ENCODE measurements at regions not wholly inside any gene's neighbourhood (a gene's known extent, or its start where the extent isn't known, plus 50 kb on each side); places are given as distances from the start of the nearest gene placed in this dataset.

GRCh38 chrX:87376896-87377295 is 140.7 kb upstream of the KLHL4 start:
- POLR2A ChIA-PET: no interaction called here
- ATAC-seq (ENCODE audit: low read depth) (no peak), DNase-seq (no peak)
- no peak overlapping the region for H3K4me3 Mint-ChIP-seq
- H3K4me1 Mint-ChIP-seq: no peaks in the 10 kb centered on the region
- intact Hi-C loops (cut with micrococcal nuclease): no loop called here
- H3K27me3 Mint-ChIP-seq: no peaks in the 10 kb centered on the region
- no peak overlapping the region for H3K27ac Mint-ChIP-seq
- TF ChIP-seq CTCF (IDR thresholded peaks at IDR 0.05): no peak
- no peaks in the 10 kb centered on the region for H3K36me3 Mint-ChIP-seq (ENCODE audit: low read depth)
- H3K9me3 Mint-ChIP-seq: peaks cover 2% of the 10 kb centered on the region
- CTCF ChIA-PET: no interaction called here

DNA sequence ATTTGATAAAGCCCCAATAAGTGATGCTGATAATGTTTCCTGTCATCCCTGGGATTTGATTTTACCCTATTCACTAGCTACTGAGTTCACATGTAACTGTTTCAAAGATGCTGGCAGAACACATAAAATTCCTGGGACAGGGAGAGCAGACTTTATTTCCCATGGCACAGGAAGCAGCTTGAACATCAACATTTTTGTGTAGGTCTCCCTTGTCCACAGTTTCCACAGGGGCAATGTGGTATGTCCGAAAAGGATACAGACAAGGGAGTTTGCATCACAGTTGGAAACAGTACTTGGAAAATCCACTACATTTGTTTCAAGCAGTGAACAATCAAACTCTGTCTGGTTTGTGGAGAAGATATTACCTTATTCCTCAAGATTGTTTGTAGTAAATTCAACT is 129.2 kb upstream of the KLHL4 start:
- ATAC-seq (ENCODE audit: low read depth): no peak
- Mint-ChIP-seq H3K36me3 (ENCODE audit: low read depth) (no peaks in the 10 kb centered on the region), H3K4me3 (no peak overlapping the region), H3K27me3 (no peaks in the 10 kb centered on the region), H3K9me3 (peaks cover 1% of the 10 kb centered on the region), H3K27ac (no peak overlapping the region), H3K4me1 (no peaks in the 10 kb centered on the region)
- TF ChIP-seq CTCF (IDR thresholded peaks at IDR 0.05): no peak
- ChIA-PET POLR2A (no interaction called here), CTCF (no interaction called here)
- DNase-seq: no peak
- intact Hi-C loops (cut with micrococcal nuclease): no loop called here

DNA sequence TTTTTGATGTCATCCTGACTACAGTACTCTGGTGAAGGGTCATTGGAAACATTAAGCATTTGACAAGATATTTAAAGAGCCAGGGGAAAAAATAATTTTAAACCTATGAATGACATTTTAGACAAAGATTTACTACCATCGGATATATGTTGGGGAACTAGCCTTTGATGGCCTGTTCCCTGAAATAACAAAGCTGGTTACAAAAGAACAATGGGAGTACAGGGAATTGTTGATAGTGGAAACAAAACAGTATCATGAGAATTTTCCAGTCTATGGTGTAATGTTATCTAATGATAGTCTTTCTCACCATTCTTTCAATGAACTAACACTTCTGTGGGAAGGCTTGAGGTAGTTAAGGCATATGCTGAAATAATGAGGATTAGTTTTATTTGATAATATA is 125.9 kb upstream of the KLHL4 start:
- Mint-ChIP-seq H3K36me3 (ENCODE audit: low read depth) (no peaks in the 10 kb centered on the region), H3K9me3 (peaks cover 3% of the 10 kb centered on the region), H3K27me3 (no peaks in the 10 kb centered on the region), H3K4me1 (no peaks in the 10 kb centered on the region), H3K4me3 (no peak overlapping the region), H3K27ac (no peak overlapping the region)
- CTCF ChIA-PET: no interaction called here
- ATAC-seq (ENCODE audit: low read depth) (no peak), DNase-seq (no peak)
- intact Hi-C loops (cut with micrococcal nuclease): no loop called here
- POLR2A ChIA-PET: no interaction called here
- no peak for TF ChIP-seq CTCF (IDR thresholded peaks at IDR 0.05)

GRCh38 chrX:87392369-87392768 is 125.2 kb upstream of the KLHL4 start:
- Mint-ChIP-seq H3K4me1 (no peaks in the 10 kb centered on the region), H3K36me3 (ENCODE audit: low read depth) (no peaks in the 10 kb centered on the region), H3K27me3 (no peaks in the 10 kb centered on the region), H3K4me3 (no peak overlapping the region), H3K27ac (no peak overlapping the region), H3K9me3 (peaks cover 6% of the 10 kb centered on the region)
- no peak for TF ChIP-seq CTCF (IDR thresholded peaks at IDR 0.05)
- POLR2A ChIA-PET: no interaction called here
- intact Hi-C loops (cut with micrococcal nuclease): no loop called here
- CTCF ChIA-PET: no interaction called here
- DNase-seq (no peak), ATAC-seq (ENCODE audit: low read depth) (no peak)

DNA sequence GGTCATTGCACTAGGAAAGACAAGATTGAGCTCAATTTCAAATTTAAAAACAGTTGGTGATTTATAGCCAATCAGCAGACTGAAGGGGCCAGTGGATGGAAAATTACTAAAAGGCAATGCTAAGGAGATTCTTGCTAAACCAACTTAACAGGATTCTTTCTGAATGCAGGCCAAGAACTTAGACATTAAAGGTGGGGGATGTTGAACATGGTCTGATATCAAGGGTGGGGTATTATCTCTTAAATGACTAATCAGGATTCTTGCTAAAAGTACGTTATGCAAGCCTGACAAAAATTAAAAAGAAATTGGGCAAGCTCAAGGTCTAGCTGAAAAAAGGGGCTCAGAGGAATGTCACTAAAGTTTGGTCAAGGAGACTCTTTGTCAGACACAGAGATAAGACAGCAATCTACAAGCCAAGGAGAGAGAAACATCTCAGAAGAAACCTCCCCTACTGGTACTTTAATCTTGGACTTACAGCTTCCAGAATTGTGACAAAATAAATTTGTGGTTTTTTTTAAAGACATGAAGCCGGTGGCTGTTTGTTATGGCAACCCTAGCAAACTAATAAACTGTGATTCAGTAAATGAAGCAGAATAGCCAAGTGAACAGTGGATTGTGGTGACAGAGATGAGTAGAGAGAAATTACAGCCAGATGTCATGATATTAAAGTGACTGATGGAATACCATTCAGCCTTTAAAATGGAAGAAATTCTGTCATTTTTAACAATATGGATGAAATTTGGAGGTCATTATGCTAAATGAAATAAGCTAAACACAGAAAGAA is 120.3 kb upstream of the KLHL4 start:
- no peak overlapping the region for H3K27ac Mint-ChIP-seq

More for the DNA sequence above, 120.3 kb upstream of the KLHL4 start:
- ATAC-seq (ENCODE audit: low read depth): no peak
- intact Hi-C loops (cut with micrococcal nuclease): no loop called here
- CTCF ChIA-PET: no interaction called here
- no peaks in the 10 kb centered on the region for H3K36me3 Mint-ChIP-seq (ENCODE audit: low read depth)
- no peaks in the 10 kb centered on the region for H3K27me3 Mint-ChIP-seq
- POLR2A ChIA-PET: no interaction called here
- DNase-seq: no peak
- H3K9me3 Mint-ChIP-seq: peaks cover 10% of the 10 kb centered on the region
- H3K4me3 Mint-ChIP-seq: no peak overlapping the region
- no peak for TF ChIP-seq CTCF (IDR thresholded peaks at IDR 0.05)
- H3K4me1 Mint-ChIP-seq: no peaks in the 10 kb centered on the region

Data from activated B cell treated with CpG ODN at 0.5 μM for 24 hours (primary cell).